SKM-1 treated with dmso at 0.1 percent for 144 hours (cell line): ENCODE measurements at regions not wholly inside any gene's neighbourhood (a gene's known extent, or its start where the extent isn't known, plus 50 kb on each side); places are given as distances from the start of the nearest gene placed in this dataset.
"Not testable (repeated sequence)": the region's sequence is repeated elsewhere in the genome, so short reads cannot be mapped to it uniquely, and the experiment has no call there.

Experiments
- DNase-seq: peaks from one replicate; lab custom pipeline; 2025; ENCODE audit not compliant: unreplicated experiment; lab: John Stamatoyannopoulos, UW

DNA sequence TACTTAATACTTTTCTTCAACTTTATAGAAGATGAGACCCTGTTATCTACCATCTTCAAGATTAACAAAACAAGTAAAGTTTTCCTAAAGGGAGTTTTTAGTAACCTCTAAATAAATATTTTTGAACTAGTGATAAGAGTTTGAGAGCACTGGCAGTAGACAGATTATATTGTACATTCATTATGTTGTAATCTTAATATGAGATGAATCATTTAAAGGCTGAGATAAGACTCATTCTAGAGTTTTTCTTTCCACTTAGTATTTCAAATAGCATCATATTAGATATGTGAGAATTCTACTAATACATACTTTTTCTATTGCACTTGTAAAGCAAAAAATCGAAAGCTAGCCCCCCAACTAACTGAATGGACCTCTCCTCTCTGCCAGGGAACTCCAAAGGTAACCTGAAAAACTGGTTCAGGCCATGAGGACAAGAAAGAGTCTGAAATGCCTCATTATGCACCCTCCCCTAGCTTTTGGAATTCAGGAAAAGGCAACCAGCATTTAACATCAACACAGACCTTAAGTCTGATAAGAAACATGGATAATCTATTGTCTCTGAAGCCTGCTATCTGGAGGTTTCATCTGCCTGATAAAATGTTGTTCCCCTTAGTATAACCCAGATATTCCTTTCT is 875.4 kb upstream of the SLC10A2 start:
- DNase-seq, result no peak

- no peak for DNase-seq
These were observed 868.9 kb upstream of the SLC10A2 start for GRCh38 chr13:103935117-103935516.

GRCh38 chr13:103931885-103932284 is 865.7 kb upstream of the SLC10A2 start:
- DNase-seq, result no peak

- no peak for DNase-seq
These were observed 865.2 kb upstream of the SLC10A2 start for GRCh38 chr13:103931331-103931845.

DNA sequence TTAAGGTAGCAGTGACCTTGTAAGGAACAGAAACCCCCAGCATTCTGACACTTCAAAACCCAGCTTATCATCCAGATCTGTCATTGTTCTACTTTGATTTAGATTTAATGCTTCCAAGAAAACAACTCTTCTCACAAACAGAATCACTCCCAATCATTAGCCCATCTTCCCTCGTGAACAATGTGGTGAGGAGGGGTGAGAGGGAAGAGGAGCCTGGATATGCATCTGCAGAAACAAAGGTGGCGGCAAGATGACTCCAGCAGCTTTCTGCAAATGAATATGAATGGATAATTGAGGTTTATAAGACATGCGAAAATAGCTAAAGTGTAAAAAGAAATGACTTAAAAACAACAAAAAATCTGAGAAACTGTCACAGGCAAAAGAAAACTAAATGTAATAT is 859.9 kb upstream of the SLC10A2 start:
- DNase-seq, result no peak

DNA sequence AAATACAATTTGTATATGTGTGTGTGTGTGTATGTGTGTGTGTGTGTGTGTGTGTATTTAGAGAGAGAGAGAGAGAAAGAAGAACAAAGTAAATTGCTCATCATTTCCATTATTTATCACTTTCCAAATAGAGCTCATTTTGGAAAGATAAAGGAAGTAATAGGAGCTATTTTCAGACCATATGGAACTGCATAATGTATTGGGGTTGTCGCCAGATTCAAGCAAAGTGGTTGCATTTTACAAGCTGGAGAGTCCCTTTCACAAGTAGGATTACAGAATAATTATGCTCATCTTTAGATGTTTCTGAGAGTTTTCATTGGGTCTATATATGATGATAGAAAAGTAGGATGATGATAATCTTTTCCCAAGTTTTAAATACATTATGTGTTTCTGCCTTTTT is 842.7 kb upstream of the SLC10A2 start:
- no peak for DNase-seq

DNA sequence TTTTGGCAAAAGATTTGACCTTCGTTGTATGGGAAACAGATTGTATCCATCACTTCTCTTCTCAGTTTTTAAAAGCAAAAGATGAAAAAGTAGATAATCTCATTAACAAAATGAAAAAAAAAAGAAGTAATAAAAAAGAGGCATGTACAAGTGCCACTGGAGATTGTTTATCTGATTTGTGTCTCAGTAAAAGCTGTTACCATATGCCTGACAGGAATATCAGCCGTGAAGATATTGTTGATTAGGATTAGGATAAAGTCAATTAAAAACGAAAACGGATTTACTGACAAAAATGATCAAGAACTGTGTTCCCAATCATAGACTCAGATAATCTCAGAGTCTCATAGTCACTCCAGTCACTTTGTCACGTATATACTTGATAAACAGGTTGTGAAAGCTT is 842.1 kb upstream of the SLC10A2 start:
- DNase-seq, result no peak

DNA sequence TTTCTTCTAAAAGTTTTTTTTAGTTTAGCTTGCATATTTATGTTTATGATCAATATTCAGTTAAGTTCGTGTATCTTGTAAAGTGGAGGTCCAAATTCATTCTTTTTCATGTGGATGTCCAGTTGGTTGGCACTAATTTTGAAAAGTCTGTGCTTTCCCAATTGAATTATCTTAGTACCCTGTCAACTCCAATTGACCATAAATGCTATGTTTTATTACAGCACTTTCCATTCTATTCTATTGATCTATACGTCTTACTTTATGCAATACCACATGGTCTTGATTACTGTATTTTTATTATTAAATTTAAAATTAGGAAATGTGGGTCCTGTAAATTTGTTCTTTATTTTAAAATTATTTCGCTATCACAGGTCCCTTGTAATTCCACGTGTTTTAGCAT is 837.6 kb upstream of the SLC10A2 start:
- no peak for DNase-seq

DNA sequence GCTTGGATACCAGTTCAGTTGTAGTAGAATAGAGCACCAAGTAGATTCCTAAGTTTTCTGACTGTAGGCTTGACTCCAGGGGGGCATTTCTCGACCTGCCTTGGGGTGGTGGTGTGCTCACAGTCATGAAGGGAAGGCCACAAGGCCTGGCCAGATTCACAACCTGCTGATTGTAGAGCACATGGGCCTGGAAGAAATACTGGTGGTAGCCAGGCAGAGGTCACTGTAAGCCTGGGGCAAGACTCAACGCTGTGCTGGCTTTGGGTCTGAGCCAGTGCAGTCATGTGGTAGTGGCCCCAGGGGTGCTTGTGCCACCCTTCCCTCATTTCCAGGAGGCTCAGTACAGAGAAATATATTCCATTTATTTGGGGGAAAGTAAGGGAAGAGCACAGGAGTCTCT is 832.3 kb upstream of the SLC10A2 start:
- DNase-seq, result no peak

DNA sequence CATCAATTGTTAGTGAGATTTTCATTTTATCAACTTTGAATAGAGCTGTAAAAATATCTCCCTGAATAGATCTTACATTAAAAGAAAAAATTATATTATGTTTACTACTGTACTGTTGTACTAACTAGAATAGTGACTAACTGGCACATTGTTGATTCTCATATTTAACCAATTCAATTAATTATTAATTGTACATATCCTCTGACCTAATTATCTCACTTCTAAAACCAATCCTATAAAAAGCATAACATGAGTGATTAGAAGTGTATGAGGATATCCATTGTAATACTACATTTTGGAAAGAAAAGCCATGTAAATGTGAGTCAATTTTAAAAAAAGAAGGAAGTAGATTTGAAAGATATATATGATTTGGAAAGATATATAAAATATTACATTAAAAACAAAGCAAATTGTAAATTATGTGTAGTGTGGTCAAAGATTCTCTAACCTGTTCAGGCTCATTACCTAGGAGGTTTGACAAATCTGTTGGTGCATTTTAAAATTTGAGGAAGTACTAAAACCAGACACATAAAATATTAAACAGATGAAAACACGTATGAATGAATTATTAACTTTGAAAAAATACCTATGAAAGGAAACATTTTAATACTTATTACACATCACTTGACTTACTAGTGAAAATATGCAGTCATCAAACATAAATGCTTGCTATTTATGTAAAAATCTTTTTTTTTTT is 829.8 kb upstream of the SLC10A2 start:
- no peak for DNase-seq

DNA sequence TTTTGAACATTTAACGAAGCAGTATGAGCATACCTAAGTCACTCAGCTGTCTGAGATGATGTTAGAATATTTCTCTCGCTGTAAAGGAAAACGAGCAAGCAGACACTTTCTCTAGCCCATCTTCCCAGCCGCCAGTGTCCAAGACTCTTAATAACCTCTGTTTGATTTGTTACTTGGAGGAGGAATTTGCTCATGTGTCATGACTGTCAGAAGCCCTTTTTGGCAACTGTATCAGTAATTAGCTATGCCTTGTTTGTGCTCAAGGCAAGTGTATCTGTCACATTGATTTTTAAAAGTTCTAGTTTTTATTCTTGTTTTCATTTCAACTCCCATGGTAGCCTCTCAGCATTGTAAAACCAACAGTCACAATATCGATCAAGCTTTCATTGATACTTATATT is 828.4 kb upstream of the SLC10A2 start:
- DNase-seq, result no peak

GRCh38 chr13:103884101-103884723 is 818.0 kb upstream of the SLC10A2 start:
- no peak for DNase-seq

- no peak for DNase-seq
These were observed 817.5 kb upstream of the SLC10A2 start for GRCh38 chr13:103883698-103884097.

- peak; percentile 59 for DNase-seq
These were observed 816.9 kb upstream of the SLC10A2 start for GRCh38 chr13:103883164-103883563.

GRCh38 chr13:103880146-103880545 is 813.9 kb upstream of the SLC10A2 start:
- not testable (repeated sequence) for DNase-seq

- no peak for DNase-seq
These were observed 812.8 kb upstream of the SLC10A2 start for GRCh38 chr13:103878891-103879605.

GRCh38 chr13:103876571-103876970 is 810.4 kb upstream of the SLC10A2 start:
- no peak for DNase-seq

- no peak for DNase-seq
These were observed 807.5 kb upstream of the SLC10A2 start for GRCh38 chr13:103873725-103874124.

DNA sequence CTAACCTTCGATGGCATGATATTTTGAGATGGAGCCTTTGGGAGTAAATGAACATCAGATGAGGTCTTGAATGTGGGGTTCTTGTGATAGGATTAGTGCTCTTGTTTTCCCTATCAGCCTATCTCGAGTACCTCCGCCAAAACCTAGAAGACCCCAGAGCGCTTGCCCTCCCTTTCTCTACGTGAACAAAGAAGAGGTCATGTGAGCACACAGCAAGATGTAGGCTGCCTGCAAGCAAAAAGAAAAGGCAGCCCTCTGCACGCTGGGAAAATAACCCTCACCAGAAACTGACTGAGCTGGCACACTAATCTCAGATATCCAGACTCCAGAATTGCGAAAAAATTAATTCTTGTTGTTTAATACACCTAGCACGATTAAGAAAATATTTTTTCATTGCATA is 799.8 kb upstream of the SLC10A2 start:
- no peak for DNase-seq

DNA sequence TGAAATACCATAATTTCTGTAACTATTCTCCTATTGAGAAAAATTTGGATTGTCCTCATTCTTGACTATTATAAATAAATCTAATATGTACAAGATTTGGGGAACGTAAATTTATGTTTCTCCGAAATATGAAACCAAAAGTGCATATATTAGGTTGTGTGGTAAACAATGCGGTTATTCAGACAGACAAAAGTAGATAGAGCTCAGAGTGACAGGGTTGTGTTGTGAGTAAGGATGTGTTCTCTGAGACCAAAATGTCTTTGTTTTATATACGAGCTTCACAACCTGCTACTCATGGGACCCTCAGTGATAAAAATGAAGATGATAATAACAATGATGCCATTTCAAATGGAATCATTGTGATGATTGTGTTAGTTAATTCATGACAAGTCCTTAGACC is 796.3 kb upstream of the SLC10A2 start:
- DNase-seq, result no peak

GRCh38 chr13:103859952-103860351 is 793.7 kb upstream of the SLC10A2 start:
- DNase-seq, result peak; percentile 12

- no peak for DNase-seq
These were observed 785.8 kb upstream of the SLC10A2 start for GRCh38 chr13:103852036-103852435.
